Thoracic aorta (tissue), 2 donors: ENCODE measurements at regions not wholly inside any gene's neighbourhood (a gene's known extent, or its start where the extent isn't known, plus 50 kb on each side); places are given as distances from the start of the nearest gene placed in this dataset.

Experiments used
- ATAC-seq: fragments of 150-250 bp; one replicate; pipeline ENCODE4 v1.8.0; 2017; ENCODE audit warnings: low read depth; ENCODE audit not compliant: insufficient number of reproducible peaks, low FRiP score
- DNase-seq: peaks from one replicate; pipeline ENCODE4 v3.0.0-alpha.2; 2020; ENCODE audit warnings: low spot score
- H3K27ac ChIP-seq, 2 donors: fragments of 200-600 bp; sonication (generic); 1 replicate in 1 of 2; 2 replicates in 1 of 2; pipeline ENCODE4 v1.5.1; 2016; ENCODE audit warnings: mild to moderate bottlenecking in 2 of 2, moderate library complexity in 2 of 2
- H3K27me3 ChIP-seq: fragments of 200-600 bp; sonication (generic); replicated peaks from 2 replicates; pipeline ENCODE4 v1.6.0; 2016; ENCODE audit warnings: mild to moderate bottlenecking; ENCODE audit not compliant: insufficient read depth
- H3K36me3 ChIP-seq: fragments of 200-600 bp; sonication (generic); one replicate; pipeline ENCODE4 v1.5.1; 2016
- H3K4me1 ChIP-seq, 2 donors: fragments of 200-600 bp; sonication (generic); 1 replicate in 1 of 2; 2 replicates in 1 of 2; pipeline versions ENCODE4 v1.5.1 to v1.6.0; 2016; ENCODE audit warnings: low read depth in 2 of 2, mild to moderate bottlenecking in 1 of 2; ENCODE audit not compliant: control insufficient read depth in 1 of 2
- H3K4me3 ChIP-seq: fragments of 200-600 bp; sonication (generic); 2 replicates; pipeline ENCODE4 v1.5.1; 2016; ENCODE audit warnings: mild to moderate bottlenecking
- H3K9me3 ChIP-seq: fragments of 200-600 bp; sonication (generic); 2 replicates; pipeline ENCODE4 v1.5.1; 2016
- TF ChIP-seq, protein P1 (sequence below): fragments of 200-600 bp; sonication (generic); IDR thresholded peaks from one replicate; pipeline ENCODE4 v1.5.1; 2019; ENCODE audit warnings: antibody characterized with exemption

DNA sequence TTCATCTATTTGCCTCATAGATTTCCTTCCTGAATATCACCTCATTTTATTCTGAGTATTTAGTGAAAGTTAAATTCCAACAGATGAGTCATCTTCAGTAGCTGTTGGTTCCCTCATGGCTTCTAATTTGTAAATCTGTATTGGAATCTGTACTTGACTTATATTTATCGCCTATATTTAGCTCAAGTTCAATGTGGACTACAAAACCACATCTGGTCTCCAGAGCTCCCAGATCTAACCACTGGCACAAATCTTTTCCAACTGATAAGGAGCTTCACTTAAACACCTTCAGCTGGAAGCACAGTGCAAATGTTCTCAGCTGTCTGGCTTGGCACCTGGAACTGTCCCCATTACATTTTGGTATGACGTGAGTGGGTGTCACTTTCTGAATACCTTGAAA lies 82.8 kb upstream of the DSEL start:
- ATAC-seq (no peak), DNase-seq (no peak)
- H3K36me3 ChIP-seq, result no peaks in the 10 kb centered on the region
- H3K27me3 ChIP-seq, result no peaks in the 10 kb centered on the region
- H3K27ac ChIP-seq, result no peak overlapping the region
- TF ChIP-seq, protein P1, sequence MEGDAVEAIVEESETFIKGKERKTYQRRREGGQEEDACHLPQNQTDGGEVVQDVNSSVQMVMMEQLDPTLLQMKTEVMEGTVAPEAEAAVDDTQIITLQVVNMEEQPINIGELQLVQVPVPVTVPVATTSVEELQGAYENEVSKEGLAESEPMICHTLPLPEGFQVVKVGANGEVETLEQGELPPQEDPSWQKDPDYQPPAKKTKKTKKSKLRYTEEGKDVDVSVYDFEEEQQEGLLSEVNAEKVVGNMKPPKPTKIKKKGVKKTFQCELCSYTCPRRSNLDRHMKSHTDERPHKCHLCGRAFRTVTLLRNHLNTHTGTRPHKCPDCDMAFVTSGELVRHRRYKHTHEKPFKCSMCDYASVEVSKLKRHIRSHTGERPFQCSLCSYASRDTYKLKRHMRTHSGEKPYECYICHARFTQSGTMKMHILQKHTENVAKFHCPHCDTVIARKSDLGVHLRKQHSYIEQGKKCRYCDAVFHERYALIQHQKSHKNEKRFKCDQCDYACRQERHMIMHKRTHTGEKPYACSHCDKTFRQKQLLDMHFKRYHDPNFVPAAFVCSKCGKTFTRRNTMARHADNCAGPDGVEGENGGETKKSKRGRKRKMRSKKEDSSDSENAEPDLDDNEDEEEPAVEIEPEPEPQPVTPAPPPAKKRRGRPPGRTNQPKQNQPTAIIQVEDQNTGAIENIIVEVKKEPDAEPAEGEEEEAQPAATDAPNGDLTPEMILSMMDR, result no peak
- H3K4me1 ChIP-seq, result no peaks in the 10 kb centered on the region
- H3K4me3 ChIP-seq, result no peak overlapping the region
- H3K9me3 ChIP-seq, result peaks cover 3% of the 10 kb centered on the region

GRCh38 chr18:67597759-67598158 lies 81.2 kb upstream of the DSEL start:
- DNase-seq, result no peak
- Histone ChIP-seq H3K27me3 (no peaks in the 10 kb centered on the region), H3K4me1 (no peaks in the 10 kb centered on the region), H3K27ac (no peak overlapping the region), H3K4me3 (no peak overlapping the region), H3K36me3 (no peaks in the 10 kb centered on the region), H3K9me3 (peaks cover 3% of the 10 kb centered on the region)
- ATAC-seq, result no peak
- TF ChIP-seq, protein P1, result no peak

DNA sequence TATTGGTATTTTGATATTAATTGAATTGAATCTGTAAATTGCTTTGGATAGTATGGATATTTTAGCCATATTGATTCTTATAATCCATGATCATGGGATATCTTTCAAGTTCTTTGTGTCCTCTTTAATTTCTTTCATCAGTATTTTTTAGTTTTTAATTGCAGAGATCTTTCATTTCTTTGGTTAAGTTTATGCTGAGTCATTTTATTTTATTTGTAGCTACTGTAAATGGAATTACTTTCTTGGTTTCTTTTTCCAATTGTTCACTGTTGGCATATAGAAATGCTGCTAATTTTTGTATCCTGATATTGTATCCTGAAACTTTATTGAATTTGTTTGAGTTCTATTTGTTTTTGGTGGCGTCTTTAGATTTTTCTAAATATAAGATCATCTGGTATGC lies 79.5 kb upstream of the DSEL start:
- TF ChIP-seq, protein P1, result no peak
- ATAC-seq, result no peak

GRCh38 chr18:67590571-67591141 lies 74.1 kb upstream of the DSEL start:
- Histone ChIP-seq H3K4me3 (no peak overlapping the region), H3K27me3 (no peaks in the 10 kb centered on the region), H3K36me3 (no peaks in the 10 kb centered on the region), H3K9me3 (no peaks in the 10 kb centered on the region), H3K4me1 (no peaks in the 10 kb centered on the region), H3K27ac (no peak overlapping the region)
- DNase-seq (no peak), ATAC-seq (no peak)
- TF ChIP-seq, protein P1, result no peak

More for the DNA sequence above, 79.5 kb upstream of the DSEL start:
- no peak overlapping the region for H3K4me3 ChIP-seq
- H3K27ac ChIP-seq, result no peak overlapping the region
- no peaks in the 10 kb centered on the region for H3K36me3 ChIP-seq
- no peak for DNase-seq
- H3K27me3 ChIP-seq, result no peaks in the 10 kb centered on the region
- H3K9me3 ChIP-seq, result no peaks in the 10 kb centered on the region
- no peaks in the 10 kb centered on the region for H3K4me1 ChIP-seq

- Histone ChIP-seq H3K27me3 (no peaks in the 10 kb centered on the region), H3K36me3 (no peaks in the 10 kb centered on the region), H3K4me1 (no peaks in the 10 kb centered on the region), H3K4me3 (no peak overlapping the region), H3K9me3 (no peaks in the 10 kb centered on the region), H3K27ac (no peak overlapping the region)
- ATAC-seq, result no peak
- DNase-seq, result no peak
- TF ChIP-seq, protein P1, result no peak
Measured at GRCh38 chr18:67589325-67589724, 72.8 kb upstream of the DSEL start.
